ENCODE measurements at regions not wholly inside any gene's neighbourhood (a gene's known extent, or its start where the extent isn't known, plus 50 kb on each side); places are given as distances from the start of the nearest gene placed in this dataset.

DNA sequence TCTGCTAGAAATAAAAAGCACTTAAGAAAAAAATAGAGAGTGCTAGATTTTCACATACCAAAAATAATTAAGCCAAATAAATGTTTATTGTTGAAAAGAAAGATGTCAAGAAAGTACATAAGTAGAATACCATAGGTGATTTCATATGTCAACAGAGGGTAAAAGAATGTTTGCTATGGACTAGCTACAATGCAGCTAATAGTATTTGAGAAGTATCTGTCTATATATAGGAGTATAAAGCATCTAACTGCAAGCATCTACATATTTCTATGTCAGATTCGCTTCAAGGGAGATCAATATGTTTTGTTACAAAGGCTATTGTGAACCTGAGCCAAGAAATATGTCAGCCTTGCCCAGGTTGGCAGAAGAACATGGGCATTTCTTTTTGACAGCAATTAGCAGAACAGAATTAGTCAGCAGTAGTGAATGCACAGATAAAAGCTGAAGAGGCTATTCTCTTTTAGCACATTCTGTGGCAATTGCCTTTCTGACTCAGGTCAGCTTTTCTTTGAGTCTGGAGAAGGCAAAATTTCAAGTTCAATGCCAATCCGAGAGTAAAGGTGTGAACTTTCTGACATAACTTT lies 140.1 kb downstream of the ALG10B start:
- no peak for TF ChIP-seq EP300 (IDR thresholded peaks at IDR 0.05)
- TF ChIP-seq POLR2AphosphoS5 (IDR thresholded peaks at IDR 0.05) = no peak
- TF ChIP-seq, protein P1, sequence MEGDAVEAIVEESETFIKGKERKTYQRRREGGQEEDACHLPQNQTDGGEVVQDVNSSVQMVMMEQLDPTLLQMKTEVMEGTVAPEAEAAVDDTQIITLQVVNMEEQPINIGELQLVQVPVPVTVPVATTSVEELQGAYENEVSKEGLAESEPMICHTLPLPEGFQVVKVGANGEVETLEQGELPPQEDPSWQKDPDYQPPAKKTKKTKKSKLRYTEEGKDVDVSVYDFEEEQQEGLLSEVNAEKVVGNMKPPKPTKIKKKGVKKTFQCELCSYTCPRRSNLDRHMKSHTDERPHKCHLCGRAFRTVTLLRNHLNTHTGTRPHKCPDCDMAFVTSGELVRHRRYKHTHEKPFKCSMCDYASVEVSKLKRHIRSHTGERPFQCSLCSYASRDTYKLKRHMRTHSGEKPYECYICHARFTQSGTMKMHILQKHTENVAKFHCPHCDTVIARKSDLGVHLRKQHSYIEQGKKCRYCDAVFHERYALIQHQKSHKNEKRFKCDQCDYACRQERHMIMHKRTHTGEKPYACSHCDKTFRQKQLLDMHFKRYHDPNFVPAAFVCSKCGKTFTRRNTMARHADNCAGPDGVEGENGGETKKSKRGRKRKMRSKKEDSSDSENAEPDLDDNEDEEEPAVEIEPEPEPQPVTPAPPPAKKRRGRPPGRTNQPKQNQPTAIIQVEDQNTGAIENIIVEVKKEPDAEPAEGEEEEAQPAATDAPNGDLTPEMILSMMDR (IDR thresholded peaks at IDR 0.05) = no peak

All from esophagus muscularis mucosa (tissue), 4 donors.